Trophoblast cell (in vitro differentiated cells and primary cell): ENCODE measurements at regions not wholly inside any gene's neighbourhood (a gene's known extent, or its start where the extent isn't known, plus 50 kb on each side); places are given as distances from the start of the nearest gene placed in this dataset.

Experiments used
- DNase-seq, 2 donors: peaks; one replicate each; pipeline ENCODE4 v3.0.0-alpha.2; 2016
- H2AFZ ChIP-seq: 2 replicates; pipeline ENCODE4 v1.6.1; 2013; ENCODE audit warnings: low read length, moderate library complexity, mild to moderate bottlenecking; ENCODE audit not compliant: insufficient read depth, poor library complexity
- H2AK5ac ChIP-seq: 2 replicates; pipeline ENCODE4 v1.6.1; 2013; ENCODE audit warnings: mild to moderate bottlenecking, low read length
- H2BK120ac ChIP-seq: 2 replicates; pipeline ENCODE4 v1.6.1; 2013; ENCODE audit warnings: low read length, mild to moderate bottlenecking, moderate library complexity; ENCODE audit not compliant: insufficient read depth, poor library complexity
- H2BK12ac ChIP-seq: 2 replicates; pipeline ENCODE4 v1.6.1; 2013; ENCODE audit warnings: mild to moderate bottlenecking, low read length, moderate library complexity
- H2BK5ac ChIP-seq: 2 replicates; pipeline ENCODE4 v1.6.1; 2013; ENCODE audit warnings: low read length, low read depth, moderate library complexity, mild to moderate bottlenecking; ENCODE audit not compliant: poor library complexity
- H3K14ac ChIP-seq: 2 replicates; pipeline ENCODE4 v1.6.1; 2013; ENCODE audit warnings: mild to moderate bottlenecking, low read length
- H3K18ac ChIP-seq: 2 replicates; pipeline ENCODE4 v1.6.1; 2013; ENCODE audit warnings: mild to moderate bottlenecking, low read length
- H3K23ac ChIP-seq: 2 replicates; pipeline ENCODE4 v1.6.1; 2013; ENCODE audit warnings: low read length
- H3K27ac ChIP-seq: 2 replicates; pipeline ENCODE4 v1.5.1; 2013; ENCODE audit warnings: low read depth, mild to moderate bottlenecking, inconsistent platforms, low read length, moderate library complexity
- H3K27me3 ChIP-seq: 2 replicates; pipeline ENCODE4 v1.6.1; 2013; ENCODE audit warnings: inconsistent platforms, mild to moderate bottlenecking, low read length, moderate library complexity; ENCODE audit not compliant: insufficient read depth
- H3K36me3 ChIP-seq, 2 experiments: 1 replicate in 1 of 2; 2 replicates in 1 of 2; pipeline ENCODE4 v1.6.1; 2013; ENCODE audit warnings: low read length in 2 of 2, mild to moderate bottlenecking in 2 of 2, moderate library complexity in 1 of 2; ENCODE audit not compliant: insufficient read depth in 2 of 2, control insufficient read depth in 1 of 2
- H3K4ac ChIP-seq: 2 replicates; pipeline ENCODE4 v1.6.1; 2013; ENCODE audit warnings: low read depth, mild to moderate bottlenecking, low read length, moderate library complexity
- H3K4me1 ChIP-seq, 2 experiments: 1 replicate in 1 of 2; 2 replicates in 1 of 2; pipeline ENCODE4 v1.6.1; 2013; ENCODE audit warnings: low read length in 2 of 2, mild to moderate bottlenecking in 2 of 2, moderate library complexity in 1 of 2; ENCODE audit not compliant: insufficient read depth in 2 of 2, control insufficient read depth in 1 of 2
- H3K4me2 ChIP-seq: 2 replicates; pipeline ENCODE4 v1.6.1; 2013; ENCODE audit warnings: inconsistent platforms, mild to moderate bottlenecking, low read length, moderate library complexity
- H3K4me3 ChIP-seq: 2 replicates; pipeline ENCODE4 v1.5.1; 2013; ENCODE audit warnings: mild to moderate bottlenecking, low read depth, low read length, inconsistent platforms
- H3K79me1 ChIP-seq: one replicate; pipeline ENCODE4 v1.6.1; 2013; ENCODE audit warnings: low read length
- H3K79me2 ChIP-seq: 2 replicates; pipeline ENCODE4 v1.6.1; 2013; ENCODE audit warnings: low read length, mild to moderate bottlenecking; ENCODE audit not compliant: control insufficient read depth, insufficient read depth, poor library complexity
- H3K9ac ChIP-seq: 2 replicates; pipeline ENCODE4 v1.6.1; 2013; ENCODE audit warnings: mild to moderate bottlenecking, low read length
- H3K9me3 ChIP-seq: 2 replicates; pipeline ENCODE4 v1.6.1; 2013; ENCODE audit warnings: low read depth, mild to moderate bottlenecking, control low read depth, inconsistent platforms, low read length; ENCODE audit not compliant: insufficient read depth
- H4K12ac ChIP-seq: 2 replicates; pipeline ENCODE4 v1.6.1; 2013; ENCODE audit warnings: low read depth, mild to moderate bottlenecking, low read length, moderate library complexity
- H4K8ac ChIP-seq: 2 replicates; pipeline ENCODE4 v1.6.1; 2013; ENCODE audit warnings: low read depth, mild to moderate bottlenecking, low read length, moderate library complexity
- H4K91ac ChIP-seq: one replicate; pipeline ENCODE4 v1.6.1; 2013; ENCODE audit warnings: low read depth, mild to moderate bottlenecking, low read length, moderate library complexity
- WGBS: extraction: QIAGEN DNeasy Blood & Tissue Kit; methylation state at CpG from one replicate; pipeline ENCODE4 v1.1.7; 2013; ENCODE audit warnings: missing lambda C conversion rate; ENCODE audit not compliant: insufficient read length, insufficient coverage; ENCODE audit errors: extremely low coverage; 5-methylcytosine and 5-hydroxymethylcytosine counted together

- Histone ChIP-seq H4K8ac (no peak overlapping the region), H2BK12ac (no peak overlapping the region), H3K4me3 (no peak overlapping the region), H4K91ac (no peak overlapping the region), H3K9me3 (no peaks in the 10 kb centered on the region), H3K9ac (no peak overlapping the region), H3K27me3 (no peaks in the 10 kb centered on the region), H3K36me3 (no peaks in the 10 kb centered on the region), H3K4ac (no peak overlapping the region), H3K23ac (no peak overlapping the region), H3K79me1 (no peaks in the 10 kb centered on the region), H3K4me1 (no peaks in the 10 kb centered on the region), H3K4me2 (no peak overlapping the region), H2BK120ac (no peak overlapping the region), H2AFZ (no peak overlapping the region), H3K18ac (no peak overlapping the region), H2AK5ac (no peak overlapping the region), H3K14ac (no peak overlapping the region), H3K79me2 (no peaks in the 10 kb centered on the region), H3K27ac (no peak overlapping the region), H4K12ac (no peak overlapping the region), H2BK5ac (no peak overlapping the region)
- WGBS = no CpG with 5 or more reads among the region's 5 CpGs
- DNase-seq = no peak
Observed at GRCh38 chr17:54237911-54238515, 415.3 kb downstream of the KIF2B start.

- H3K27ac ChIP-seq = no peak overlapping the region
- no peak overlapping the region for H2AK5ac ChIP-seq
- H3K27me3 ChIP-seq = no peaks in the 10 kb centered on the region
- no peak overlapping the region for H3K4me2 ChIP-seq
- no peaks in the 10 kb centered on the region for H3K36me3 ChIP-seq
- no peak overlapping the region for H2BK120ac ChIP-seq
- no peak overlapping the region for H4K91ac ChIP-seq
- no peak overlapping the region for H2BK12ac ChIP-seq
- no peaks in the 10 kb centered on the region for H3K79me1 ChIP-seq
- H3K14ac ChIP-seq = no peak overlapping the region
- no peak overlapping the region for H3K23ac ChIP-seq
- no peak for DNase-seq
- no peaks in the 10 kb centered on the region for H3K79me2 ChIP-seq
- no peak overlapping the region for H3K4ac ChIP-seq
- no peak overlapping the region for H3K4me3 ChIP-seq
- no peak overlapping the region for H3K18ac ChIP-seq
- H3K9me3 ChIP-seq = no peaks in the 10 kb centered on the region
- no peak overlapping the region for H4K12ac ChIP-seq
- H2BK5ac ChIP-seq = no peak overlapping the region
- no peaks in the 10 kb centered on the region for H3K4me1 ChIP-seq
- H4K8ac ChIP-seq = no peak overlapping the region
- H3K9ac ChIP-seq = no peak overlapping the region
- H2AFZ ChIP-seq = no peak overlapping the region
Observed at GRCh38 chr17:54239291-54239690, 416.6 kb downstream of the KIF2B start.

- Histone ChIP-seq H3K18ac (no peak overlapping the region), H2AFZ (no peak overlapping the region), H3K79me1 (no peaks in the 10 kb centered on the region), H3K79me2 (no peaks in the 10 kb centered on the region), H3K23ac (no peak overlapping the region), H2BK120ac (no peak overlapping the region), H2AK5ac (no peak overlapping the region), H3K9me3 (no peaks in the 10 kb centered on the region), H4K12ac (no peak overlapping the region), H4K91ac (no peak overlapping the region), H3K9ac (no peak overlapping the region), H2BK12ac (no peak overlapping the region), H3K4me3 (no peak overlapping the region), H3K36me3 (no peaks in the 10 kb centered on the region), H3K4ac (no peak overlapping the region), H3K4me1 (no peaks in the 10 kb centered on the region), H4K8ac (no peak overlapping the region), H2BK5ac (no peak overlapping the region), H3K27ac (no peak overlapping the region), H3K4me2 (no peak overlapping the region), H3K27me3 (no peaks in the 10 kb centered on the region), H3K14ac (no peak overlapping the region)
- no peak for DNase-seq
- no CpG with 5 or more reads among the region's 3 CpGs for WGBS
Observed at GRCh38 chr17:54255696-54256095, 433.0 kb downstream of the KIF2B start.

- Histone ChIP-seq H3K4me3 (no peak overlapping the region), H2BK12ac (no peak overlapping the region), H2BK120ac (no peak overlapping the region), H3K9ac (no peak overlapping the region), H3K18ac (no peak overlapping the region), H3K4me1 (no peaks in the 10 kb centered on the region), H3K23ac (no peak overlapping the region), H3K4ac (no peak overlapping the region), H3K4me2 (no peak overlapping the region), H2AK5ac (no peak overlapping the region), H4K8ac (no peak overlapping the region), H3K79me1 (no peaks in the 10 kb centered on the region), H3K14ac (no peak overlapping the region), H3K27ac (no peak overlapping the region), H2BK5ac (no peak overlapping the region), H3K9me3 (no peaks in the 10 kb centered on the region), H2AFZ (no peak overlapping the region), H3K36me3 (no peaks in the 10 kb centered on the region), H3K27me3 (no peaks in the 10 kb centered on the region), H4K91ac (no peak overlapping the region), H4K12ac (no peak overlapping the region), H3K79me2 (no peaks in the 10 kb centered on the region)
- no peak for DNase-seq
- WGBS = no CpG with 5 or more reads among the region's 4 CpGs
Observed at GRCh38 chr17:54256401-54256929, 433.7 kb downstream of the KIF2B start.
